Esophagus muscularis mucosa (tissue), 4 donors: ENCODE measurements at regions not wholly inside any gene's neighbourhood (a gene's known extent, or its start where the extent isn't known, plus 50 kb on each side); places are given as distances from the start of the nearest gene placed in this dataset.

Experiments used
- DNase-seq: peaks from one replicate; pipeline ENCODE4 v3.0.0-alpha.2; 2017; ENCODE audit errors: extremely low spot score
- H3K27ac ChIP-seq, 4 donors: fragments of 200-600 bp; sonication (generic); replicated peaks in 1 of 4; 1 replicate in 3 of 4; 2 replicates in 1 of 4; pipeline ENCODE4 v1.5.1; 2016 to 2019; ENCODE audit warnings: mild to moderate bottlenecking in 1 of 4
- H3K27me3 ChIP-seq, 4 donors: fragments of 200-600 bp; sonication (generic); one replicate each; pipeline versions ENCODE4 v1.5.1 to v1.6.0; 2016 to 2019
- H3K36me3 ChIP-seq, 4 donors: fragments of 200-600 bp; sonication (generic); one replicate each; pipeline ENCODE4 v1.5.1; 2016 to 2019
- H3K4me1 ChIP-seq, 4 donors: fragments of 200-600 bp; sonication (generic); one replicate each; pipeline ENCODE4 v1.5.1; 2016 to 2019
- H3K4me3 ChIP-seq, 4 donors: fragments of 200-600 bp; sonication (generic); 1 replicate in 2 of 4; 2 replicates in 2 of 4; pipeline ENCODE4 v1.5.1; 2016 to 2019; ENCODE audit warnings: mild to moderate bottlenecking in 4 of 4, moderate library complexity in 1 of 4
- H3K9me3 ChIP-seq, 4 donors: fragments of 200-600 bp; sonication (generic); 1 replicate in 3 of 4; 2 replicates in 1 of 4; pipeline ENCODE4 v1.5.1; 2016 to 2019
- EP300 ChIP-seq: sonication (generic); formaldehyde crosslinking; IDR thresholded peaks from one replicate; pipeline ENCODE4 v1.6.1; 2017; ENCODE audit warnings: antibody characterized with exemption
- POLR2A ChIP-seq: fragments of 450-650 bp; IDR thresholded peaks from one replicate; pipeline ENCODE4 v1.6.1; 2017; ENCODE audit warnings: antibody characterized with exemption, moderate library complexity, mild to moderate bottlenecking, low read depth
- POLR2AphosphoS5 ChIP-seq, 2 donors: sonication (generic); formaldehyde crosslinking; IDR thresholded peaks; one replicate each; pipeline ENCODE4 v1.6.1; 2017; ENCODE audit warnings: antibody characterized with exemption in 2 of 2
- whole genome bisulfite sequencing: methylation state at CpG from one replicate; pipeline ENCODE4 v1.1.5; 2018; 5-methylcytosine and 5-hydroxymethylcytosine counted together
- intact Hi-C: fragments of 100-400 bp; cut with DNase I; formaldehyde crosslinking; loops from one replicate; pipeline ENCODE4 v1.15.1; 2023
- TF ChIP-seq, protein P1 (sequence below), 3 experiments: fragments of 200-600 bp in 2 of 3; fragments of 450-650 bp in 1 of 3; sonication (generic) in 2 of 3; IDR thresholded peaks; one replicate each; pipeline ENCODE4 v1.5.1; 2017 to 2019; ENCODE audit warnings: antibody characterized with exemption in 3 of 3, mild to moderate bottlenecking in 2 of 3, moderate library complexity in 1 of 3

DNA sequence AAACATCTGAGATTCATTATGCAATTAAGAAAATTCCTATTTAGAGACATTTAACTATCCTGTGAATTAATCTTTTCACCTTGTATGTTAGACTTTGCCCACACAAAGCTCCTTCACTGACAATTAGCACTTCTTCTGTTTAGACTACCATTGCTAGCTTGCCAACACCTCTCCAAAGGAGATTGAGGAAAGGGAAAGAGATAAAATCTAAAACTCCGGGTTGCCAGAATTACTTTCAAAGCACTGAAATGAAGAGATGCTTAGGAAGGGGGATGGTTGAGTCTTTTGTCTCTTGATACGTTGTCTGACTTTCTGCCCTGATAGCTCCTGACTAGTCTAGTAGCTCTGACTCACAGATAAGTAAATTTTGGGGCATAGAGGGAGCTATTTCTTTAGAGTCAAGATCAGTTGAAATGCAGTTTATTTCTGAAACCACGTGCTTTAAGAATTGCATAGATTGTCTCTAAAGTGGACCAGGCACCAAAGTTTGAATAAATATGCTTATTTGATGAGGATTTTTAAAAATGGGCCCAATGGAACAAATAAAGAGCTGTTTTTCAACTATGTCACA is 74.1 kb upstream of the DSEL start:
- no peak for DNase-seq
- Histone ChIP-seq H3K27me3 (no peaks in the 10 kb centered on the region), H3K4me1 (no peaks in the 10 kb centered on the region), H3K36me3 (no peaks in the 10 kb centered on the region), H3K27ac (no peak overlapping the region), H3K4me3 (no peak overlapping the region), H3K9me3 (peaks cover 0 to 4% (median 0%) of the 10 kb centered on the region in 4 donors)
- WGBS, result 42% methylated on average over 3 of the region's 3 CpGs
- TF ChIP-seq EP300, result no peak
- TF ChIP-seq, protein P1, sequence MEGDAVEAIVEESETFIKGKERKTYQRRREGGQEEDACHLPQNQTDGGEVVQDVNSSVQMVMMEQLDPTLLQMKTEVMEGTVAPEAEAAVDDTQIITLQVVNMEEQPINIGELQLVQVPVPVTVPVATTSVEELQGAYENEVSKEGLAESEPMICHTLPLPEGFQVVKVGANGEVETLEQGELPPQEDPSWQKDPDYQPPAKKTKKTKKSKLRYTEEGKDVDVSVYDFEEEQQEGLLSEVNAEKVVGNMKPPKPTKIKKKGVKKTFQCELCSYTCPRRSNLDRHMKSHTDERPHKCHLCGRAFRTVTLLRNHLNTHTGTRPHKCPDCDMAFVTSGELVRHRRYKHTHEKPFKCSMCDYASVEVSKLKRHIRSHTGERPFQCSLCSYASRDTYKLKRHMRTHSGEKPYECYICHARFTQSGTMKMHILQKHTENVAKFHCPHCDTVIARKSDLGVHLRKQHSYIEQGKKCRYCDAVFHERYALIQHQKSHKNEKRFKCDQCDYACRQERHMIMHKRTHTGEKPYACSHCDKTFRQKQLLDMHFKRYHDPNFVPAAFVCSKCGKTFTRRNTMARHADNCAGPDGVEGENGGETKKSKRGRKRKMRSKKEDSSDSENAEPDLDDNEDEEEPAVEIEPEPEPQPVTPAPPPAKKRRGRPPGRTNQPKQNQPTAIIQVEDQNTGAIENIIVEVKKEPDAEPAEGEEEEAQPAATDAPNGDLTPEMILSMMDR (IDR thresholded peaks at IDR 0.05), result no peak
- no peak for TF ChIP-seq POLR2A
- no peak for TF ChIP-seq POLR2AphosphoS5 (IDR thresholded peaks at IDR 0.05)
- intact Hi-C loops, result no loop called here

DNA sequence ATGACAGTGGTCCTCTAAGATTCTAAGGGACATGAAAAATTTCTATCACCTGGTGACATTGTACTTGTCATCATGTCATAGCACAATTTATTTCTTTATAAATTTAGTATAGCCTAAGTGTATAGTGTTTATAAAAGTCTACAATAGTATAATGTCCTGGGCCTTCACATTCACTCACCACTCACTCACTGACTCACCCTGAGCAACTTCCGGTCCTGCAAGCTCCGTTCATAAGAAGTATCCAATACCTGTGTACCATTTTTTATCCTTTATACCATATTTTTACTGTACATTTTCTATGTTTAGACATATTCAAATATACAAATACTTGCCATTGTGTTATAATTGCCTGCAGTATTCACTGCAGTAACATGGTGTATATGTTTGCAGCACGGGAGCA is 72.8 kb upstream of the DSEL start:
- DNase-seq, result no peak
- no peaks in the 10 kb centered on the region for H3K9me3 ChIP-seq
- H3K4me3 ChIP-seq, result no peak overlapping the region
- H3K27ac ChIP-seq, result no peak overlapping the region
- WGBS, result 91% methylated on average over 3 of the region's 3 CpGs
- no peaks in the 10 kb centered on the region for H3K4me1 ChIP-seq
- H3K27me3 ChIP-seq, result no peaks in the 10 kb centered on the region
- no peaks in the 10 kb centered on the region for H3K36me3 ChIP-seq
- TF ChIP-seq EP300 (no peak), POLR2A (no peak), POLR2AphosphoS5 (IDR thresholded peaks at IDR 0.05) (no peak)
- TF ChIP-seq, protein P1 (IDR thresholded peaks at IDR 0.05), result no peak
- intact Hi-C loops, result no loop called here

DNA sequence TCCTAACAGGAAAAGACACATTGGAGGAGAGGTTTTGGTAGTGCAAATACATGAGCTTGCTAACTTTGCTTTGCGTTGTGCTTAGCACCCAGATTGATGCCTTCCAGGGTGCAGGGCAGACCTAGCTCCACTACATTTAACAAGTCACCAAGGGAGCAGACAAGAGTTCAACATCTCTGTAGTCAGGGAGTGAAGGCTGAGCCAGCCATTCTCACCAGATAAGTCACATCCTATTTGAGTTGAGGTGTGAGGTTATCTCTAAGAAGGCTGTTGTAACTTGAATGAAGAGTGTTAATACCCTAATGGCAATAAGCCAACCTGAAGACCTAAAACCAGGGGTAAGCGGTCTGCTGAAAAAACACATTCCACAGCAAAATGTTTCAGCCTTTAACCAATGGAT is 69.6 kb upstream of the DSEL start:
- TF ChIP-seq EP300 (no peak), POLR2A (no peak), POLR2AphosphoS5 (IDR thresholded peaks at IDR 0.05) (no peak)
- TF ChIP-seq, protein P1 (IDR thresholded peaks at IDR 0.05), result no peak
- Histone ChIP-seq H3K4me1 (no peaks in the 10 kb centered on the region), H3K9me3 (no peaks in the 10 kb centered on the region), H3K4me3 (no peak overlapping the region), H3K27ac (no peak overlapping the region), H3K36me3 (no peaks in the 10 kb centered on the region), H3K27me3 (no peaks in the 10 kb centered on the region)
- DNase-seq, result no peak
- WGBS, result 85% methylated on average over 2 of the region's 2 CpGs
- intact Hi-C loops, result no loop called here

DNA sequence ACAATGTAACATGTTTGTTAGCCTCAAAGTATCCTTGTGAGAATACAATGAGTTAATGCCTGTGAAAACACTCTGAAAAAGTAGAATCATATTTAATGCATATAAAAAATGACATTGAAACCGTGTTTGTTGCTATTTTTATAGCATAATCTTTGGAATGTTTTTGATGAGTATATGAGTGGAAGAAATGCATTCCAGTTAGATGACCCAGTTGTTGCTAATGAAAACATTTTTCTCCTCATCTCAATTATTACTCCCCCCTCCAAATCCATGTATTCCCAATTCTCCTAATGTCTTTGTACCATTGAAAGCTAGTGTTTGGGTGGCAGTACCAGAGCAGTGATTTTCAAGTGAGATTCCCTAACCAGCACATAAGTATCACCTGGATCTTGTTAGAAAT is 67.1 kb upstream of the DSEL start:
- H3K4me1 ChIP-seq, result no peaks in the 10 kb centered on the region
- WGBS, result 22% methylated on average over 1 of the region's 1 CpG
- DNase-seq, result no peak
- TF ChIP-seq POLR2AphosphoS5 (IDR thresholded peaks at IDR 0.05), result no peak
- TF ChIP-seq, protein P1 (IDR thresholded peaks at IDR 0.05), result no peak
- no peak for TF ChIP-seq EP300
- no peak for TF ChIP-seq POLR2A
- H3K4me3 ChIP-seq, result no peak overlapping the region
- no peaks in the 10 kb centered on the region for H3K36me3 ChIP-seq
- intact Hi-C loops, result no loop called here
- H3K27me3 ChIP-seq, result no peaks in the 10 kb centered on the region
- H3K9me3 ChIP-seq, result no peaks in the 10 kb centered on the region
- no peak overlapping the region for H3K27ac ChIP-seq

DNA sequence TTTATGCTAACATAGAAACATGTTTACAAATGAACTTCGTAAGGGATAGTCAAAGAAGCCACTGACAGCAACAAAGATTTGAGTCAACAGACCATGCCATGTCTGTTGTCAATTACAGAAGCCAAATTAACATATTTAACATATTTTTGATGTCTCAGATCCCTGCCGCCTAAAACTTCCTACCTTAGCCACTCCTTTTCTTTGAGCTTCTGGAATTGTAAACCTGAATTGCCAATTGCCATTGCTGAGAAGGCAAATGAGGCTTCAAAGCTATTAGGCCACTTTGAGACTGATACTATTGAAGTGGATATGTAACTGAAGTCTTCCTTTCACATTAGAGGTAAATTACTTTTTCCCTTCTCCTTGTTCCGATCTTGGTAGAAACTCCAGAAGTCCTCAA is 66.0 kb upstream of the DSEL start:
- Histone ChIP-seq H3K9me3 (no peaks in the 10 kb centered on the region), H3K4me3 (no peak overlapping the region), H3K27me3 (no peaks in the 10 kb centered on the region), H3K27ac (no peak overlapping the region), H3K36me3 (no peaks in the 10 kb centered on the region), H3K4me1 (no peaks in the 10 kb centered on the region)
- intact Hi-C loops, result no loop called here
- TF ChIP-seq EP300 (no peak), POLR2AphosphoS5 (IDR thresholded peaks at IDR 0.05) (no peak), POLR2A (no peak)
- TF ChIP-seq, protein P1 (IDR thresholded peaks at IDR 0.05), result no peak
- no peak for DNase-seq
- WGBS, result 48% methylated on average over 3 of the region's 3 CpGs
